ENCODE measurements at regions not wholly inside any gene's neighbourhood (a gene's known extent, or its start where the extent isn't known, plus 50 kb on each side); places are given as distances from the start of the nearest gene placed in this dataset.

DNA sequence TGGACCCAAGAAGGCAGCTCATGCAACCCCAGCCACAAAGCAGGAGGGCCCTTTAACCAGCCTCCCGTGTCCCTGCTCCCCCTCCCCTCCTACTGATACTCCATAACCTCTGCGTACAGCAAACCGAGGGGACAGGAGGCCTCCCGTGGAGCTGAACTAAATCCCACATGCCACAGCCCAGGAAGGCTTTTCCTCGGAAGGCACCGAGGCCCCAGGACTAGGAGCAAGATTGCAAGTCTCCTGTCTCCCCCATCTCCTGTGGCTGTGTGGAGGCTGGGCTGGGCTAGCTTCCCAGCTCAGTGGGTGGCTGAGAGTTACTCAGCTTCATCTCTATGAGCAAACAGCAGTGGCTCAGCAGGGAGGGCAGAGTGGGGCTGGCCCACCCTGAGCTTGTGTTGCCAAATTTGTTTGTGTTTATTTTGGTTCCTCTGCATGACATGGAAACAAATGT lies 62.7 kb upstream of the NECTIN1 start:
- H3K4me1 ChIP-seq, result no peaks in the 10 kb centered on the region
- intact Hi-C loops (cut with DNase I), result no loop called here
- H3K9ac ChIP-seq (ENCODE audit: low read depth in 2 of 2, low read length in 2 of 2), result no peak overlapping the region
- no peaks in the 10 kb centered on the region for H3K9me3 ChIP-seq
- no peaks in the 10 kb centered on the region for H3K27me3 ChIP-seq
- no peaks in the 10 kb centered on the region for H3K36me3 ChIP-seq
- TF ChIP-seq, protein P1, sequence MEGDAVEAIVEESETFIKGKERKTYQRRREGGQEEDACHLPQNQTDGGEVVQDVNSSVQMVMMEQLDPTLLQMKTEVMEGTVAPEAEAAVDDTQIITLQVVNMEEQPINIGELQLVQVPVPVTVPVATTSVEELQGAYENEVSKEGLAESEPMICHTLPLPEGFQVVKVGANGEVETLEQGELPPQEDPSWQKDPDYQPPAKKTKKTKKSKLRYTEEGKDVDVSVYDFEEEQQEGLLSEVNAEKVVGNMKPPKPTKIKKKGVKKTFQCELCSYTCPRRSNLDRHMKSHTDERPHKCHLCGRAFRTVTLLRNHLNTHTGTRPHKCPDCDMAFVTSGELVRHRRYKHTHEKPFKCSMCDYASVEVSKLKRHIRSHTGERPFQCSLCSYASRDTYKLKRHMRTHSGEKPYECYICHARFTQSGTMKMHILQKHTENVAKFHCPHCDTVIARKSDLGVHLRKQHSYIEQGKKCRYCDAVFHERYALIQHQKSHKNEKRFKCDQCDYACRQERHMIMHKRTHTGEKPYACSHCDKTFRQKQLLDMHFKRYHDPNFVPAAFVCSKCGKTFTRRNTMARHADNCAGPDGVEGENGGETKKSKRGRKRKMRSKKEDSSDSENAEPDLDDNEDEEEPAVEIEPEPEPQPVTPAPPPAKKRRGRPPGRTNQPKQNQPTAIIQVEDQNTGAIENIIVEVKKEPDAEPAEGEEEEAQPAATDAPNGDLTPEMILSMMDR (IDR thresholded peaks at IDR 0.05), result no peak
- no peak for DNase-seq
- no peak overlapping the region for H3K27ac ChIP-seq
- H3K4me3 ChIP-seq, result no peak overlapping the region

DNA sequence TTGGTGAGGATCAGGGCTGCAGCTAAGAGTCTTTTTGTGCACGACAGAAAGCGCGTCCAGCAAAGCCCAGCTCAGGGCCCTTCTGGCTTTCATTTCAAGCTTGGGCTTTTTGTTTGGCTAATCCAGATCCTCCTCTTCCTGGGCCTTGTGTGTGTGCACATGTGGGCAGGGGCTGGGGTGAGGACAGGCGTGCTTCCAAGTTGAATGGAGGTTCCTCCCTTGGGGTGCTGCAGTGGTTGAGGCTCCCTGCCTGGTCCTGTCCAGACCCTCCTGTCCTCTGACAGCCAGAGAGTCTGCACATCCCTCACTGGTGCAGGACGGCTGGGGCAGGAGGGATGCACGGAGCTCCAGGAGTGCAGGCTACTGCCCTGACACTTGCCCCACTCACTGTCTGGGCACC lies 62.0 kb upstream of the NECTIN1 start:
- Histone ChIP-seq H3K36me3 (no peaks in the 10 kb centered on the region), H3K9ac (ENCODE audit: low read depth in 2 of 2, low read length in 2 of 2) (no peak overlapping the region), H3K27me3 (no peaks in the 10 kb centered on the region), H3K4me1 (no peaks in the 10 kb centered on the region), H3K9me3 (no peaks in the 10 kb centered on the region), H3K27ac (no peak overlapping the region), H3K4me3 (no peak overlapping the region)
- no peak for DNase-seq
- TF ChIP-seq, protein P1 (IDR thresholded peaks at IDR 0.05), result no peak
- intact Hi-C loops (cut with DNase I), result no loop called here

DNA sequence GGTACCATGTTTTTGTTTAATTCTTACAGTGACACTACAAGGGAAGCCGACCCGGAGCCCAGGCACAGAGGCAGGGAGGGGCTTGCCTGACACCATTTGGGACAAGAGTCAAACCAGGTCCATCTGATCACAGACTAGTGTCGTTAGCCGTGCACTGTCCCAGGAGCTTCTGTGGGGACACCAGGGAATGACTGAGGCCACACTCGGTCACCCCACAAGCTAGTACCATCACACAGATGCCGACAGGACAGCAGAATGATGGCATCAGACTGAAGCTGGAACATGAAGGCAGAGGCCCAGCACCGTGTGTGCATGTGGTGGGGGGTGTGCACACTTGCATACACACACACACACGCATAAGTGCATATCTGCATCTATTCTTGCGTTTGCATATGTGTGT lies 61.5 kb upstream of the NECTIN1 start:
- no peaks in the 10 kb centered on the region for H3K4me1 ChIP-seq
- intact Hi-C loops (cut with DNase I), result no loop called here
- no peak for DNase-seq
- no peaks in the 10 kb centered on the region for H3K36me3 ChIP-seq
- H3K27me3 ChIP-seq, result no peaks in the 10 kb centered on the region
- H3K4me3 ChIP-seq, result no peak overlapping the region
- no peak overlapping the region for H3K9ac ChIP-seq (ENCODE audit: low read depth in 2 of 2, low read length in 2 of 2)
- H3K9me3 ChIP-seq, result no peaks in the 10 kb centered on the region
- TF ChIP-seq, protein P1 (IDR thresholded peaks at IDR 0.05), result no peak
- H3K27ac ChIP-seq, result no peak overlapping the region

DNA sequence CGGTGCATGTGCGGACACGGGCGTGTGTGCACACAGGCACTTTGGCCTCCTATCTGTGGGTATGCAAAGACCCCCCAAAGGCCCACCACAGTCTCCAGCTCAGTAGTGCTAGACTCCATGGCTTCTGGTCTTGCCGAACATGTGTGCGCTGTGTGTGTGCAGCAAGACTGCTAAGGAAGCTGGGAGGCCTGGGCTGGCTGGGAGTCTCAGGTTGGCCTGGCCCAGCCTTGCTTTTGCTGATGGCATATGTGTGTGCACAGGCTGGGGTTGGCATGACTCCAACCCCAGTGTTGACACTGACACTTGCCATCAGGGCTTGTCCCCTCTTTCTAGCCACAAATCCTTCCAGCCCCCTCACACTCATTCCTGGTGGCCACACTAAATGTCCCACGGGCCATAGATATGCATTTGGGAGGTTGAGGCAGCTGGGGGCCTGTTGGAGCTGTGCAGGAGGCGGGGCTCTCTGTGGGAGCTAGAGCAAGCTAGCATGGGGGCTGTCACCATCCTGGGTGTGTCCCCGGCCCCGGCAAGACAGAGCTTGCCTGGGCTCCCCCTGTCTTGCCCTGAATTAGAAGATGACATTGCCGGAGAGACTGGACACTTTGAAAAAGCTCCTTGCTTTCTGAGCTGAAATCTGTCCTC lies 60.9 kb upstream of the NECTIN1 start:
- Histone ChIP-seq H3K9me3 (no peaks in the 10 kb centered on the region), H3K9ac (ENCODE audit: low read depth in 2 of 2, low read length in 2 of 2) (no peak overlapping the region), H3K4me1 (no peaks in the 10 kb centered on the region), H3K27me3 (no peaks in the 10 kb centered on the region), H3K4me3 (no peak overlapping the region), H3K27ac (no peak overlapping the region), H3K36me3 (no peaks in the 10 kb centered on the region)
- TF ChIP-seq, protein P1 (IDR thresholded peaks at IDR 0.05), result no peak
- intact Hi-C loops (cut with DNase I), result no loop called here
- DNase-seq, result no peak

DNA sequence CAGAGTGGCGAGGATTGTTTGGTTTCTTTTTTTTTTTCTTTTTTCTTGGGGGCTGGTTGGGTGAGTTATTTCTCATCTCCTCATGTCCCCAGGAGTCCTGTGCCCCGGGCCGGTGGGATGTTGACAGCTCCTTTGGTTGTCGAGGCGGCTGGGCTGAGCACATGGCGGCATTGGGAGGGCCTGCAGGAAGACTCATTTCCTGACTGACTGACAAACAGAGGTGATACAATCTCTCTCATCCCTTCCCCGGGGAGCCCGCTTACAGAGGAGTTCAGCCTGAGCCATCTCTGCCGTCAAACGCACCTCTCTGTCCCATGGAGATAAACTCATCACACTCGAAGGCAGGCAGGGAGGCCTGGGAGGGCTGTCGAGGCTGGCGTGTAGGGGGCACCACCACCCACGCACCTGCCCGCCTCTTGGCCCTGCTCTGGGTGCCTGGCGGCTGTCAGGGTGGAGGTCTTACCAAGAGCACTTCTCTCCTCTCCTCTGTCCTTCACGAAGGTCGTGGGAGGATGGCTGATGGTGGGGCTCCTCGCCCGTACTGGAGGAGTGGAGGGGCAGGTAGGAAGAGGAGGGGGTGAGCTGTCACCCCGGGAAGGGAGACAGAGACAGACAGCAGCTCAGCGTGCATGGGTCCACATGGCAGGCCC lies 60.0 kb upstream of the NECTIN1 start:
- Histone ChIP-seq H3K9ac (ENCODE audit: low read depth in 2 of 2, low read length in 2 of 2) (no peak overlapping the region), H3K27me3 (no peaks in the 10 kb centered on the region), H3K9me3 (no peaks in the 10 kb centered on the region), H3K4me1 (no peaks in the 10 kb centered on the region), H3K27ac (no peak overlapping the region), H3K4me3 (no peak overlapping the region), H3K36me3 (no peaks in the 10 kb centered on the region)
- intact Hi-C loops (cut with DNase I), result no loop called here
- no peak for DNase-seq
- TF ChIP-seq, protein P1 (IDR thresholded peaks at IDR 0.05), result no peak
